Progenitor cell of endocrine pancreas (in vitro differentiated cells): ENCODE measurements at regions not wholly inside any gene's neighbourhood (a gene's known extent, or its start where the extent isn't known, plus 50 kb on each side); places are given as distances from the start of the nearest gene placed in this dataset.

Source experiments
- DNase-seq: peaks from one replicate; pipeline ENCODE4 v3.0.0; 2021; ENCODE audit warnings: low spot score; ENCODE audit not compliant: unreplicated experiment
- H3K27ac Mint-ChIP-seq: 2 replicates; pipeline ENCODE4 v1.8.0; 2021; ENCODE audit warnings: mild to moderate bottlenecking, moderate library complexity, mixed read lengths
- H3K27me3 Mint-ChIP-seq: 2 replicates; pipeline ENCODE4 v1.8.0; 2021; ENCODE audit warnings: mixed read lengths
- H3K36me3 Mint-ChIP-seq: 2 replicates; pipeline ENCODE4 v1.8.0; 2022; ENCODE audit warnings: mixed read lengths; ENCODE audit not compliant: insufficient read depth
- H3K4me1 Mint-ChIP-seq: 2 replicates; pipeline ENCODE4 v1.8.0; 2021; ENCODE audit warnings: low read depth, mixed read lengths
- H3K4me3 Mint-ChIP-seq: 2 replicates; pipeline ENCODE4 v1.8.0; 2021; ENCODE audit warnings: low read depth, mild to moderate bottlenecking, moderate library complexity, mixed read lengths
- H3K9me3 Mint-ChIP-seq: 2 replicates; pipeline ENCODE4 v1.8.0; 2021; ENCODE audit warnings: low read depth, mixed read lengths
- TF ChIP-seq, protein P1 (sequence below): fragments of 200-600 bp; sonication (generic); IDR thresholded peaks from one replicate; pipeline ENCODE4 v1.5.0; 2021; ENCODE audit warnings: antibody characterized with exemption, mild to moderate bottlenecking; ENCODE audit not compliant: unreplicated experiment

DNA sequence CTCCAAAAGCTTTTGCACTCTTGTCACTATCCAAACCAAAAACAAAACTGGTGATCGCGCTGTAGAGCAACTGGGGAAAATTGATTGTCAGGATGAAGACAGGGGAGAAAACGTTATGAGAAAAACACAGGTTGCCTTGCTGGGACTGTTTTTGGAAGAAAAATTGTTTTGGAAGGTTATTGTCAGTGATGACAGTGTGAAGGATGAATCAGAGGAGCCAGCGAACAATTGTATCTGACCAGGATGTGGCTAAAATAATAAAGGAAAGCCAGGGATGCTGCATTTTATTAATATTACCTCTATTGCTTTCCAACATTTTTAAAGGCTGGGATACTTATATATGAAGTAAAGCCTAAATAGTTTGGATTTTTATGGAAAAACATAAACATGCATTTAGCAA is 334.0 kb downstream of the SPRY2 start:
- Mint-ChIP-seq H3K27me3 (no peaks in the 10 kb centered on the region), H3K4me1 (peaks cover 9% of the 10 kb centered on the region), H3K9me3 (peaks cover 4% of the 10 kb centered on the region), H3K36me3 (peaks cover 1% of the 10 kb centered on the region), H3K27ac (no peak overlapping the region), H3K4me3 (no peak overlapping the region)
- no peak for DNase-seq
- TF ChIP-seq, protein P1, sequence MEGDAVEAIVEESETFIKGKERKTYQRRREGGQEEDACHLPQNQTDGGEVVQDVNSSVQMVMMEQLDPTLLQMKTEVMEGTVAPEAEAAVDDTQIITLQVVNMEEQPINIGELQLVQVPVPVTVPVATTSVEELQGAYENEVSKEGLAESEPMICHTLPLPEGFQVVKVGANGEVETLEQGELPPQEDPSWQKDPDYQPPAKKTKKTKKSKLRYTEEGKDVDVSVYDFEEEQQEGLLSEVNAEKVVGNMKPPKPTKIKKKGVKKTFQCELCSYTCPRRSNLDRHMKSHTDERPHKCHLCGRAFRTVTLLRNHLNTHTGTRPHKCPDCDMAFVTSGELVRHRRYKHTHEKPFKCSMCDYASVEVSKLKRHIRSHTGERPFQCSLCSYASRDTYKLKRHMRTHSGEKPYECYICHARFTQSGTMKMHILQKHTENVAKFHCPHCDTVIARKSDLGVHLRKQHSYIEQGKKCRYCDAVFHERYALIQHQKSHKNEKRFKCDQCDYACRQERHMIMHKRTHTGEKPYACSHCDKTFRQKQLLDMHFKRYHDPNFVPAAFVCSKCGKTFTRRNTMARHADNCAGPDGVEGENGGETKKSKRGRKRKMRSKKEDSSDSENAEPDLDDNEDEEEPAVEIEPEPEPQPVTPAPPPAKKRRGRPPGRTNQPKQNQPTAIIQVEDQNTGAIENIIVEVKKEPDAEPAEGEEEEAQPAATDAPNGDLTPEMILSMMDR, result no peak

DNA sequence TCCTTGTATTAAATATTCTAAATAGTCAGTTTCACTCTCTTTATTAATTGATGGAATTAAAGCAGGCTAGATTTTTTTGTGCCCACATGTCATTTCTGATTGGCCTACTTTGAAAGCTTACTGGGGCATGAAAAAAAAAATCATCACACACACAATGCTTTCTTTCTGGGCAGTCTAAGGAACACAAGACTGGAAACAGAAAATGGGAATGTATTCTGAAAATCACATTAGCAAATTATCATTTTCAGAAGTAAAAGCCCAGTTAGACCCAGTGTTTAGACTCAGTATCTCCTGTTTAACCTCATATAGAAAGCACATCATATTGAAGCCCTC is 339.4 kb downstream of the SPRY2 start:
- H3K9me3 Mint-ChIP-seq, result peaks cover 4% of the 10 kb centered on the region
- H3K36me3 Mint-ChIP-seq, result peaks cover 1% of the 10 kb centered on the region
- TF ChIP-seq, protein P1, result no peak
- peaks cover 6% of the 10 kb centered on the region for H3K4me1 Mint-ChIP-seq
- H3K27me3 Mint-ChIP-seq, result no peaks in the 10 kb centered on the region
- no peak overlapping the region for H3K27ac Mint-ChIP-seq
- no peak overlapping the region for H3K4me3 Mint-ChIP-seq
- DNase-seq, result no peak

DNA sequence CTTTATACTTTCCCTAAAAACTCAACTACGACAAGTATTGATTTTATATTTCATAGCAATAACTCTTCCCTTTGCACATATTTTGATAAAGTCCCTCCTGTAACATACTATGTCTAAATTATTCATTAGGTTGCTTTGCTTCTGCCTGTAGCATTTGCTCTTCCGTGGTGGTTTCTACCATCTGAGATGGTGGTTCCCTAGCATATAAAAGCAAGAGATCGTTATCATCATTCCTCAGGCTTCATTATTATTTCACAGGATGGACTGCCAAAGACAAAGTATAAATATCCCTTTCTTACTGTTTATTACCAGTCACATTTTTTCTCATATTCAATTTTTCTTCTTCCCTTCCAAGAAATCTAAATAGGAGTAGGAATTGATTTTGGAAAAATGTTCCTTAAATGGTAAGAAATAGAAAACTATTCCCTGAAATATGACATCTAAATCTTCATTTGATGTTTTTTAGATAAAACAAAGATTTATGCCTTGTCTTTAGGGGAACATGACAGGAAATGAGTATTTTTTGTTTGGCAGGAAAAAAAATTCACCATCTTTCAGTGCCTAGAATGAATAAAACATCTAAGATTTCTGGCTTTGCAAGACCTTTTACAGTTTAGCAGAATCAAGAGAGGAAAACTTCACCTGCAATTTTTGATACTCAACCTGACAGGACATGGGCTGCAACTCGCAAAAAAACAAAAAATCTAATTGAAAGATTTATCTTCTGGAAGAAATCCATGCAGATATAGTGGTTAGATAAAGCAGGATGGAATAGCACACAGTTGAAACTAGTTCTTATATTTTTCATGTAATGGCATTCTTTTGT is 340.0 kb downstream of the SPRY2 start:
- H3K4me1 Mint-ChIP-seq, result peaks cover 6% of the 10 kb centered on the region
- TF ChIP-seq, protein P1, result no peak
- H3K36me3 Mint-ChIP-seq, result peaks cover 1% of the 10 kb centered on the region
- H3K4me3 Mint-ChIP-seq, result no peak overlapping the region
- no peaks in the 10 kb centered on the region for H3K27me3 Mint-ChIP-seq
- no peak for DNase-seq
- no peak overlapping the region for H3K27ac Mint-ChIP-seq
- H3K9me3 Mint-ChIP-seq, result peaks cover 4% of the 10 kb centered on the region

DNA sequence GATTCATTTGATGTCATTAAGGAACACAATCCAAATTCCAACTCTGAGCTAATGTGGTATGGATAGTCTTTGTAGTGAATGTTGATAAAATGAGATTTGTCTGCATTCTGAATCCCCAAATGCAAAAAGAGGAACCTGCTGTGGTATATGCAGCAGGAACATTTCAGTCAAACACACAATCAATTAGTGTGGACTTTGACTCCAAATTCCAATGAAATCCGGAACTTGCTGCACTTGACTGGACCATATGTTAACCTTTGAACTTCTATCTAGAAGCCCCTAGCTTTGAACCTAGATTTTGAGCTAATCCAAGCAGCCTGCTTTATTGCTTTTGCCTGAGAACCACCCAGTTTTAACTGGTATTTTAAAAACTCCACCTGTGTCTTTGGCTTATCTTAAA is 341.3 kb downstream of the SPRY2 start:
- TF ChIP-seq, protein P1, result no peak
- no peak overlapping the region for H3K4me3 Mint-ChIP-seq
- no peak overlapping the region for H3K27ac Mint-ChIP-seq
- no peak for DNase-seq
- no peaks in the 10 kb centered on the region for H3K9me3 Mint-ChIP-seq
- peaks cover 6% of the 10 kb centered on the region for H3K4me1 Mint-ChIP-seq
- no peaks in the 10 kb centered on the region for H3K27me3 Mint-ChIP-seq
- no peaks in the 10 kb centered on the region for H3K36me3 Mint-ChIP-seq

DNA sequence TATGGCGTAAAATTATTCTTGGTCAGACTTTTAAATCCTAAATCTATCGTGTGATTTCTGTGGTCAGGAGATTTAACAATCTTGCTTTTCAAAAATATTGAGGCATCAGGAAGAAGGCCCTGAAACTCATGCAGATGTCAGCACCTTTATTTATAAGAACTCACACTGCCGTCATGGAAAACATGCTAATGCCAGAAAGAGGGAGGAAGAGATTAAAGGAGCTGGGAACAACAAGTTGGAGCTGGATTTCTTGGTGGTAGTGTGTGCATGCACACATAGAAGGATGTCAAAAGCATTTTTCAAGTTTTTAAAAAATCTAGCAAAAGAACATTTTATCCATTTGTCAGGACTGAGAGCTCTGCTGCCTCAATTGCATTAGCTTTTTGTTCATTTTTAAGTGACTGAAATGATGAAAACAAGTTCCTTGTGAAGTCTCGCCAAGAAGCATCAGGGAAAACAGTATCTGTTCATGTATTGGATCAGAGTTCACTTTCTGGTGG is 342.5 kb downstream of the SPRY2 start:
- TF ChIP-seq, protein P1, result no peak
- Mint-ChIP-seq H3K36me3 (no peaks in the 10 kb centered on the region), H3K27ac (no peak overlapping the region), H3K4me1 (peaks cover 6% of the 10 kb centered on the region), H3K4me3 (no peak overlapping the region), H3K27me3 (no peaks in the 10 kb centered on the region), H3K9me3 (no peaks in the 10 kb centered on the region)
- no peak for DNase-seq
